SH-SY5Y (cell line): ENCODE measurements at regions not wholly inside any gene's neighbourhood (a gene's known extent, or its start where the extent isn't known, plus 50 kb on each side); places are given as distances from the start of the nearest gene placed in this dataset.

Source experiments
- GATA2 ChIP-seq: IDR thresholded peaks from 2 replicates; pipeline ENCODE4 v1.6.1; 2011; ENCODE audit warnings: mild to moderate bottlenecking, low read depth, low read length
- GATA3 ChIP-seq: IDR thresholded peaks from 2 replicates; pipeline ENCODE4 v1.6.1; 2011; ENCODE audit warnings: low read depth, mild to moderate bottlenecking, low read length, moderate library complexity

- TF ChIP-seq GATA2: no peak
- TF ChIP-seq GATA3: no peak
These were observed 349.3 kb upstream of the VWC2 start for GRCh38 chr7:49424109-49424508.

- no peak for TF ChIP-seq GATA2
- no peak for TF ChIP-seq GATA3
These were observed 348.1 kb upstream of the VWC2 start for GRCh38 chr7:49425277-49425818.

GRCh38 chr7:49432254-49432653 lies 341.2 kb upstream of the VWC2 start:
- TF ChIP-seq GATA3 (no peak), GATA2 (no peak)

GRCh38 chr7:49433794-49434193 lies 339.6 kb upstream of the VWC2 start:
- TF ChIP-seq GATA3 (no peak), GATA2 (no peak)

GRCh38 chr7:49434846-49435245 lies 338.6 kb upstream of the VWC2 start:
- TF ChIP-seq GATA2 (no peak), GATA3 (no peak)

- TF ChIP-seq GATA3 (no peak), GATA2 (no peak)
These were observed 335.2 kb upstream of the VWC2 start for GRCh38 chr7:49438281-49438680.

GRCh38 chr7:49443515-49443914 lies 329.9 kb upstream of the VWC2 start:
- TF ChIP-seq GATA2 (no peak), GATA3 (no peak)

- TF ChIP-seq GATA2: no peak
- no peak for TF ChIP-seq GATA3
These were observed 320.0 kb upstream of the VWC2 start for GRCh38 chr7:49453486-49453885.

- no peak for TF ChIP-seq GATA2
- no peak for TF ChIP-seq GATA3
These were observed 294.0 kb upstream of the VWC2 start for GRCh38 chr7:49479441-49479840.

GRCh38 chr7:49479936-49480544 lies 293.4 kb upstream of the VWC2 start:
- TF ChIP-seq GATA2: no peak
- TF ChIP-seq GATA3: no peak

- TF ChIP-seq GATA2: no peak
- no peak for TF ChIP-seq GATA3
These were observed 292.4 kb upstream of the VWC2 start for GRCh38 chr7:49481075-49481474.

GRCh38 chr7:49483142-49483541 lies 290.3 kb upstream of the VWC2 start:
- TF ChIP-seq GATA3: no peak
- no peak for TF ChIP-seq GATA2

- TF ChIP-seq GATA2 (no peak), GATA3 (no peak)
These were observed 286.2 kb upstream of the VWC2 start for GRCh38 chr7:49486974-49487829.

- TF ChIP-seq GATA3 (no peak), GATA2 (no peak)
These were observed 285.7 kb upstream of the VWC2 start for GRCh38 chr7:49487830-49488140.

- TF ChIP-seq GATA2 (no peak), GATA3 (no peak)
These were observed 284.9 kb upstream of the VWC2 start for GRCh38 chr7:49488573-49488972.
